GM19239 (cell line): ENCODE measurements at regions not wholly inside any gene's neighbourhood (a gene's known extent, or its start where the extent isn't known, plus 50 kb on each side); places are given as distances from the start of the nearest gene placed in this dataset.
"Not testable (repeated sequence)": the region's sequence is repeated elsewhere in the genome, so short reads cannot be mapped to it uniquely, and the experiment has no call there.

ENCODE experiments used
- DNase-seq: peaks from one replicate; pipeline ENCODE4 v3.0.0; 2011; ENCODE audit warnings: low spot score; ENCODE audit not compliant: insufficient read length
- FAIRE-seq: peaks from 2 replicates; lab custom pipeline; 2011; peaks lifted over from hg19 to GRCh38; lab: Jason Lieb, UNC

- peak; percentile 58 for DNase-seq
- peak; percentile 84 for FAIRE-seq
Observed at GRCh38 chr15:77910030-77910911, 167.2 kb downstream of the TBC1D2B start.

DNA sequence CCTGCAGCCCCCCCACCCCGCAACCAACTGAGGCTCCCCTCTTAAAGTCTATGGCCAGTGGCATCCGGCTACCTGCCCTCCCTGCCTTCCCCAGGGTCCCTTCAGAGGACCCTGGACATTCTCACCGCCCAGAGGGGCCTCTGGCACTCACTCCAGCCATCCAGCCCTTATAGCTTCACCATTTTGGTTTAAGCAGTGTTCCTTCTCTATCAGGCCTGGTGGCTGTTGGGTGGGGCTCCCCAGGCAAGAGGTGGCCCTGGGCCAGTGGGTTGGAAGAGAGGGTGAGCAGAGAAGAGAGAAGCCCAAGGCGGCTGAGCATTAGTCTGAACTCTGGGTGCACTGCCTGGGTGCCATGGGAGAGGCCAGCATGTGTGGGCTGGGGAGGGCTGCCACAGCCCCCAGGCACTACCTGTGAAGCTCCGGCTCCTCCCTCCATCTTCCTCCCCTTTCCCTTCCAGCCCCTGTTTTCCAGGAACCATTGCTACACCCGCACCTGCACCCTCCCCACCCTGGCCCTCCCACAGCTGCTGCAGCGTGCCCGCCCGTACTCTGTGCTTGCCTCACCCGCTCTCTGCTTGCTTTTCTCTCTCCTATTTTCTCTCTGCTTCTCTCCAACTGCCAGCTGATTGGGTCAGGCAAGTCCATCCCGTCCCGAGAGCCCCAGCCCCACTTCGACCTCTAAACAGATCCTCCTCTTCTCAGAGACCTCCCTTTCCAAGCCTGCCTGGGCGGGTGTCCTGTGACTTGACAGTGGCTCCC is 168.2 kb downstream of the TBC1D2B start:
- FAIRE-seq (no peak), DNase-seq (no peak)

- not testable (repeated sequence) for FAIRE-seq, DNase-seq
Observed at GRCh38 chr15:77908752-77909111, 168.8 kb downstream of the TBC1D2B start.

GRCh38 chr15:77907824-77908751 is 169.4 kb downstream of the TBC1D2B start:
- peak; percentile 33 for FAIRE-seq
- no peak for DNase-seq

DNA sequence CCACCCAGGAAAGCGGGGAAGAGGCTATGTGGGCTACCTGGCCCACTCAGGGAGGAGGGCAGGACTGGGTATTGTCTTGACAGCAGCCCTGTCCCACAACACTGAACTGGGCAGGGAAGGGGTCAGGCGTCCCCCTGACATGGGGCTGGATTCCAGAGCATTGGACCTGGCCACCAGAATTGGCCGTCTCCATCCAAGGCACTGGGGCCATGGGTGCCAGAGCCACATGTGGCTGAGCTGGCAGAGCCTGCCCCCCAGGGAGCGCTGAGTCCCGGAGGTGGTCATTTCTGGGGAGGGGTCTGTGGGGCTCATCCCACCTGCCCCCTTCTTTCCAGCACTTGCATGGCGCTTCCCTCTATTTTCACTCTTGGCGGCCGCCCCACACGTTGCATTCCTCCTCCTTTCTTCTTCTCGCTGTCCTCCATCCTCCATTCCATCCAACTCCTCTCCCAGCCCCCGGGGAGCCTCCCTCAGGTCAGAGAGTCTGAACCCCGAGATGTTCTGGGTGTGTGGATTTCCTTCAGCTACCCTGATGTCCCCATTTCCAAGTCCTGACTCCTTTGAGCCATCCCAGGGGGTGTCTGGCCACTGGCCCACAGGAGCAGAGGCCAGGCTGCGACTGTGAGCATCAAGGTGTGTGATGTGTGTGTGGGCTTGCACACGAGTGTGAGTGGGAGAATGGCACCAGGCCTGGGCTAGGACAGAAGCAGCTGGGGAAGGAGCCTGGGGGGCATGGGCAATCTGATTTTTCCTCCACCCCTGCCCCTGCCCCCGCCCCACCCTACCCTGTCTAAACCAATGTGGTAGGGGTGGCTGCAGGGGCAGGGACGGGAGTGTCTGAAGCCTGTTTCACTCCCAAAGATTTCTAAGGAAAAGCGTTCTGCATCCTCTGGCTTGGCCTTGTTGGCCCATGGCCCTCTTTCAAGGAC is 171.2 kb downstream of the TBC1D2B start:
- FAIRE-seq, DNase-seq: not testable (repeated sequence)

DNA sequence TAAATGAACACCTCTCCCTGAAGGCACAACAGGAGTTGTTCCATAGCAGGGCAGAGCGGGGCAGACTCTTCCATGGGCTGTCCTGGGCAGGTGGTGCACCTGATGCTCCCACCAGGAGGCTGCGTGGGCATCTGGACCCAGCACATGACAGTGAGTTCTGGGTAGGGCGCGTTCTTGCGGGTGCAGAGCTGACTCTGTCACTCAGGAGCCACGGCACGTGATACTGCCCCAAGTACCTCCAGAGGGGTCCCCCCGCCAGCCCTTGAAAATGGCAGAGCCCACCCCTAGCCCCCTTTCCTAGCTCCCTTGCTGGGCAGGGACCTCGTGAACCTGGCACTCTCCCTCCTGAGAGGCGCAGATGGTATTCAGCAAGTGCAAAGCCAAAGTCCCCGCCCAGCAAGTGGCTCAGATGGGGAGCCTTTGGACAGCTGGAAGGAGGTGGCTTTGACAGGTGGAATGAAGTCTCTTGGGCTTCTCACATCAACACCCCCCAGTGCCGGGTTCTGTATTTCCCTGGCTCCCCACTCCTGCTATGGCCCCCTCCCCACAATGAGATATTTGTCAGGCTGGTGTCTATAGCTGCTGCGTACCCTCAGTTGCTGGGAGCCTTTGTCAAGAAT is 172.1 kb downstream of the TBC1D2B start:
- DNase-seq, result no peak
- no peak for FAIRE-seq

- DNase-seq (no peak), FAIRE-seq (no peak)
Observed at GRCh38 chr15:77904901-77905300, 172.6 kb downstream of the TBC1D2B start.

DNA sequence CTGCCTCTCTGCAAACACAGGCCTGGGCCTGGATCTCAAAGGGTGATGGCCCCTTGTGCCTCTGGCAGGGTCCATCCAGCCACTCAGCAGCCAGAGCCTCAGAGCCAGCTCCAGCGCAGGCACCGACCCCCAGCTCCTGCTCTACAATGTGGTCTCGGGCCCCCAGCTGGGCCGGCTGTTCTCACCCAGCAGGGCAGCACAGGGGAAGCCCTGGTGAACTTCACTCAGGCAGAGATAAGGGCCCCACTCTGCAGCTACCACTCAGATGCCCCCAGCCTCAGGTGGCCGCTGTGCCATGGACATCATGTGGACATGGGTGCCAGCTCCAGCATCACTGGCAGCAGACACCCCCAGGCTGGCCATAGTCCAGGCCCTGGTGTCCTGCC is 173.1 kb downstream of the TBC1D2B start:
- no peak for FAIRE-seq
- no peak for DNase-seq

DNA sequence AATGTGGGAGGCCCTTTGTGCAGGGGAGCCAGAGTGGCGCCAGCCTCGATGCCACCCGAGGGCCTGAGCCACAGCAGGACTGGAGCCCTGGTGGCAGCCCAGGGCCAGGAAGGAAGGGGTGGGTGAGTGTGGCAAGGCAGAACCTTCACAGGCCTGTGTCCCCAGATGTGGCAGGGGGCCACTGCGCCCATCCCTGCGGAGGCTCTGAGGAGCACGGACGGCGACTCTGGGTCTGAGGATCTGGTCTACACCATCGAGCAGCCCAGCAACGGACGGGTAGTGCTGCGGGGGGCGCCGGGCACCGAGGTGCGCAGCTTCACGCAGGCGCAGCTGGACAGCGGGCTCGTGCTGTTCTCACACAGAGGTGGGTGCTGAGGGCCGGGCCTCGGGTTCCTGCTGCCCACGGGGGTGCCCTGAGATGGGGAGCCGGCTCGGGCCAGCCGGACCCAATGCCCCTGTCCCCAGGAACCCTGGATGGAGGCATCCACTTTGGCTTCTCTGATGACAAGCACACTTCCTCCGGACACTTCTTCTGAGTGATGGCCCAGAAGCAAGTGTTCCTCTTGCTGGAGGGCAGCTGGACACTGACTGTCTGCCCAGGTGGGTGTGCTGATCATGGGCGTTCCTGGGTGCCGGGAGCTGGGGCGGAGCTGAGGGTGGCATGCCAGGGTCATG is 173.6 kb downstream of the TBC1D2B start:
- FAIRE-seq, DNase-seq: not testable (repeated sequence)

DNA sequence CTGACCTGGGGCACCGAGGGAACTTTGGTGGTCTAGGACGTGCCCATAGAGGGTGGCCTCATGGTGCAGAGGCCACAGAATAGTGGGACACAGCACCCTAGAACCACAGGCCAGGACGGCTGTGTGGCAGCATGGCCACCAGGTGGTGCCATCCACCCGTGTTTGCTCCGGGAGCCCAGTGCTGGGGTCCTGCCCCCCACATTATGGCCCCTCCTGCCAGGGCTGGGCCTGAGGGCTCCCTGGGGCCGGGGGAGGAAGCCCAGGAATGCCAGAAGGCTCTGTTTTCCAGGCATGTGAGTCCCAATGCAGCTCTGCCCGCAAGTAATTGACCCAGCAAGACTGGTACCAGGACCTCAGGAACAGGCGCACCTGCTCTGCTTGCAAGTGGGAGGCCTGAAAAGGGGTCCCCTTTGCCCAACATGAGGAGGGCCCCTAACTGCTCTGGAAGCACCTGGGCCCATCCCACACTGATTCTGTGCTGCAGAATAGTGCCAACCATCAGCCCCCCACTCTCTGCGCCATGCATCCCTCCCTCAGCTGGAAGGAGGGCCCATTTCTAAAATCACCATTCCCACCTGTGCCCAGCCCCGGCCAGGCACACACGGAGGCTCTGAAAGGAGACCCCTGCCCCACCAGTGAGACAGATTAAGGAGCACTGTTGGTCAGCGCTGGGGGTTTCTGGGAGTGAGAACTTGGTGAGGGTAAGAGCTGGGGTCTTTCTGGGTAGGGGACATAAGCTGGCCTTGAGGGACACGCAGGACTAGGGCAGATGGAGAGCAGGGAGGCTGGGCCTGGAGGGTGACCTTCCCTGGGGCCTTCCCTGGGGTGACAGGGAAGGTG is 174.4 kb downstream of the TBC1D2B start:
- not testable (repeated sequence) for DNase-seq

GRCh38 chr15:77901921-77902750 is 175.4 kb downstream of the TBC1D2B start:
- no peak for DNase-seq
- no peak for FAIRE-seq

More for the DNA sequence above, 174.4 kb downstream of the TBC1D2B start:
- FAIRE-seq, result not testable (repeated sequence)

DNA sequence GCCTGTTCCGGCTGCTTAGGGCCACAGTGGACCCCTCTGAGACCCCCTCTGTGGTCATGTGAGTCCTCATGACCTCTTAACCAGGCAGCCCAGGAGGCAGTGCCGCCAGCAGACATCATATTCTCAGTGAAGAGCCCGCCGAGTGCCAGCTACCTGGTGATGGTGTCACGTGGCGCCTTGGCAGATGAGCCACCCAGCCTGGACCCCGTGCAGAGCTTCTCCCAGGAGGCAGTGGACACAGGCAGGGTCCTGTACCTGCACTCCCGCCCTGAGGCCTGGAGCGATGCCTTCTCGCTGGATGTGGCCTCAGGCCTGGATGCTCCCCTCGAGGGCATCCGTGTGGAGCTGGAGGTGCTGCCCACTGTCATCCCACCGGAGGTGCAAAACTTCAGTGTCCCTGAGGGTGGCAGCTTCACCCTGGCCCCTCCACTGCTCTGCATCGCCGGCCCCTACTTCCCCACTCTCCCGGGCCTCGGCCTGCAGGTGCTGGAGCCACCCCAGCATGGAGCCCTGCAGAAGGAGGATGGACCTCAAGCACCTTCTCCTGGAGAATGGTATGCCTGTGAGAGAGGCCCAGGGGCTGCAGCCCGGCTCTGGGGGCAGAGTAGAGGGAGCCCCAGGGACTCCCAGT is 176.1 kb downstream of the TBC1D2B start:
- FAIRE-seq, result no peak

GRCh38 chr15:77900331-77900963 is 177.1 kb downstream of the TBC1D2B start:
- peak; percentile 85 for FAIRE-seq
- DNase-seq, result not testable (repeated sequence)

More for the DNA sequence above, 176.1 kb downstream of the TBC1D2B start:
- DNase-seq, result no peak

DNA sequence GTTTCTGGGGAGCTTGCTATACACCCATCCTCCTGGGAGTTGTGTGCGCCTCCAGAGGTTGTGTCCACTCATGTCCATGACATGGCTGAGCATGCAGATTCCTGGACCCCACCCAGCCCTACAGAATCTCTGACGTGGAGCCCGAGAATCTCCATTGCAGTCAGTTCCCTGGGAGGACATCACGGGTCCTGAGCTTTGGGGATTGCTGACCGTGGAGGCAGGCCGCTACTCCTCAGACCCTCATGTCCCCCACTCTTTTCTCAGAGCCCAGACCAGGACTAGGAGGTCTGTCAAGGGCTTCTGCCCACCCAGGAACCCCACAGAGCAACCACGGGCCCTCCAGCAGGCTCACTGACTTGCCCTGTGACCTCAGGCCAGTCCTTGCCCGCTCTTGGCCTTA is 177.7 kb downstream of the TBC1D2B start:
- not testable (repeated sequence) for FAIRE-seq

More for the DNA sequence above, 177.7 kb downstream of the TBC1D2B start:
- not testable (repeated sequence) for DNase-seq
